NCI-H2196 (cell line): ENCODE measurements at regions not wholly inside any gene's neighbourhood (a gene's known extent, or its start where the extent isn't known, plus 50 kb on each side); places are given as distances from the start of the nearest gene placed in this dataset.

Experiments
- DNase-seq: peaks from one replicate; lab custom pipeline; 2025; ENCODE audit not compliant: unreplicated experiment; lab: John Stamatoyannopoulos, UW

DNA sequence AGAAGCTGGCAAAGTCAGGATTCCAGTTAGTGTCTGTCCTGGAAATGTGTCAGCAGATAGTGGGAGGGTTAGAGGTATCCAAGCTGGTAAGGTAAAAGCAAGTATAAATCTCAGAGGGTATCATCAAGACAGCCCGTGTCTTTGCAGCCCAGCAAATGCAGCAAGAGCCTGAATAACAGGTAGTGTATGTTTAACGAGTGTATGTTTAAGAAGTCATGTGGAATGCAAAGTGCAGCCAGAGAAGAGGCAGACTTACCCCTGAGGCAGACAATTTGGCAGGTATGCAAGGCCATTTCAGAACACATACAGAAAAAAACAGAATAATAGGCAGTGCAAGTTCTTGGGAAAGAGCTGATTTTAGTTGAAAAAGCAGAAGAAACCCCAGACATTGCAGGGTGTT is 411.0 kb upstream of the NEGR1 start:
- no peak for DNase-seq

DNA sequence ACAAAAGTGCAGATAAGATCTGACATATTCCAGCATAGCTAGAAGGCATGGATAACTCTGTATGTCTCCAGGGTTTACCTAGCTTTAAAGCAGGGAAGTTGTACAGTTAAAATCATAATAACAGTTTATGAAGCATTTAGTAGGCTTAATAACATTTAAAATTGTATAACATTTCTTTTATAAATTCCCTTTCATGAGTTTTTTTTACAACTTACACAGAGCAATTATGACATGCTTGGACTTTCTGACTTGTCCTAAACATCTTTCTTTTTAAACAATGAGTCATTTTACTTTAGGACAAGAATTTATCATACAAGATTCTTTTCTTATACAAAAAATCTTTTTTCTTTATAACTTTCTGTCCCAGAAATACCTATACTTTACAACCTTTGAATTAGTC is 408.5 kb upstream of the NEGR1 start:
- DNase-seq, result no peak

DNA sequence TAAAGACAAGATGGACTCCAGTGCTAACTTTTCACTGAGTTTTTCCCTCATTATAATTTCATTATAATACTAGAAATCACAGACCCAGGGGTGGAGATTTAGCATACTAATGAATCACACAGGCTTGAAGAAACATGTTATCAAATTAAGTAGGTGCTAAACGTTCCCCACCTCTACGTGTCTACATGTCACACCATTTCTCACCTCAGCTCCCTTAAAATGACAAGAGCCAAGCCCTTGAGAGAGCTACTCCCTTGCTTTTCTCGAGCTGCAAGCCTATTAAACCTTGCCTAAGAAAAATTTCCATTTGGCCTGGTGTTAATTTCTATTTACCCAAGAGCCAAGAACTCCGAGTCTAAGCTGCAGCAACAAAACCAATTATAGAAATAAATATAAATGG is 396.3 kb upstream of the NEGR1 start:
- no peak for DNase-seq

DNA sequence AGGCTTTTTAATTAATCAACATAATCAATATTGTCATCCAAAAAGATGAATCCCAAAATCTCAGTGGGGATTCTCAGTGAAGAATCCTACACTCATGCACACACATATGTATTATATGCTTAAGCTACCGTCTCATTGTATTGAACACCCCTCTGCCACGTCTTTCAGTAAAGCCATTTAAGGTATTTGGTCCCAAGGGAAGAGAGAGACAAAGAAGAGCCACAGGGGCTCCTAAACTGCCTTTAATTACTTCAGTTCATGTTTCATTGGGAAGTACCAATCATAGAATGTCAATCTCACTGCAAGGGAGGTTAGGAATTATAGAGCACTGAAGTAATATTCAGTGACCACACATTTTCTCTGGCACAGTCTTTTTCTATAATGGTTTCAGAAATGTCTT is 388.6 kb upstream of the NEGR1 start:
- DNase-seq, result no peak

DNA sequence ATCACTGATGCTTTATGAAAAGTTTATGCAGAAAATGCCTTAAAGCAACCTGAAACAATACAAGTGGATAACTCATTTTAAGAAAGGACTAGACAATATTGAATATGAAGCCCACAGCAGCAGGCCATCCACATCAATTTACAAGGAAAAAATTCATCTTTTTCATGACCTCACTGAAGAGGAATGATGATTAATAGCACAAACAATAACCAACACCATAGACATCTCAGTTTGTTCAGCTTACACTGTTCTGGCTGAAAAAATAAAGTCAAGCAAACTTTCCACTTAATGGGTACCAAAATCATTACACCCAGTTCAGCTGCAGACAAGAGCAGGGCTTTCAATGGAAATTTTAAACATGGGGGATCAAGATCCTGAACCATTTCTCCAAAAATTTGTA is 380.6 kb upstream of the NEGR1 start:
- DNase-seq, result no peak

DNA sequence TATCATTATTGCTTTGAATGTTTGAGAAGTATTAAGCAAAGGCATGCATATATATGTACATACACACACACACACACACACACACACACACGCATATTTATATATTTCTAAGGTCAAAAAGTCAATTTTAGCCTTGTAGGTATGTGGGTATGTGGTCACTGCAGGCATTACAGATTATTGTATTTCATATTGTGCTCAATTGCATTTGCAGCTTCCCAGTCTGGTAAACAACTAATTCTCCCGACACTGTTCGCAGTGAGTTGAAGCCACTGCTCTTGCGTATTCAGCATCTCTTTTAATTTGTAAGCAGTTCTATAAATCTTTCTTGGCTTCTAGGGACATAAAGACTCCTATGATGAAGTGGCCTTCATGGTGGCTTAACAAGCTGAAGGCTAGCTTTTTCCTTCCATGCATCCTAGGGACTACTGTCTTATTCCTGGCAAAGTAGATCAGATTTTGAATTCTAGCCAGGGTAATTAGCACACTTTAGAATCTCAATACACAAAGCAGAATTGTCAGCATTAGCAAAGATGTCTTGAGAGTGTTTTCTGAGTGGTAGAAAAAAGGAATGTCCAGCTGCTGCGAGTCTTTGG is 368.6 kb upstream of the NEGR1 start:
- DNase-seq, result no peak

DNA sequence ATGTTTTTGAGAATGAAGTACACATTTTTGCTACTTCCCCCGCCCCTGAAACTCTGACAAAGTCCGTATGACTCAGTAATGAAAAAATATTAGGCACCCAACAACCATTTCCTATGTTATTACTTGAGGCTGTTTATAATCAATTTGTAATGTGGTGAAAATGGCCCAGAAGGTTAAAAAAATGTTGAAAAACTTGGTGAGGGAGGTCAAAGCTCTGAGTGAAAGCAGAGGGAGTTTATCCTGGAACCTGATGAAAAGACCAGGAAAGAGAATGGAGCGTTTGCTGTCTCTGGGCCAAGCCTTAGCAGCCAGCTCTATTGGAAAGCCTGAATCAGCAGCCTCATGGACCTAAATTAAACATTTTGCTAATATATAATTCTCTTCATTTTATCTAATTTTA is 367.7 kb upstream of the NEGR1 start:
- no peak for DNase-seq

DNA sequence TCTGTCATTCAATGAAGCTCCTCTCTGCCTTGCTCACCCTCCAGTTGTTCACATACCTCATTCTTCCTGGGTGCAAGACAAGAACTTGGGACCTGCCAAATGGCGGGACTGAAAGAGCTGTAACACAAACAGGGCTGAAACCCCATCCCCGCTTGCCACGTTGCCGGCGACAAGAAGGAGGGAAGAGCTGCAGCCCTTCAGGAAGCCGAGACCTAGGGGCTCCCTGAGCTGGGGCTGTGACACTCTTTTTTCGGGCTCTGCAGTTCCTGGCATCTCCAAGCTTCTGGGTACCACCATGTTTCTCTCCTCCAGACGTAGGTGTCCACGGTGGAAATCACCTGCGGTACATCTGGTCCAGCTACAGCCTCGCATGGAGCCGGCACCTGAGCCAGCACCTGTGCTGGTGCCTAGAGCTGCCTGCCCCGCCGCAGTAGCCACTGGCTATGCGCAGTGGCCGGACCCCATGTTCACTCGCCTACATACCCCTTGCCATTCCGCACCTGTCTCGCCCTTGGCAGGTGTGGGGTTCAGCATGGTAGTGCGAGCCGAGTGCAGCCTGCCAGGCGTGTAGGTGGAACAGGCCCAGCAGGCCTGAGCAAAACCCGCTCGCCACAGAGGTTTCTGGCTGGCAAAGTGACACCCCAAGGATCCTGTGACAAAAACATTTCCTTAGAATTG is 367.0 kb upstream of the NEGR1 start:
- DNase-seq, result no peak

DNA sequence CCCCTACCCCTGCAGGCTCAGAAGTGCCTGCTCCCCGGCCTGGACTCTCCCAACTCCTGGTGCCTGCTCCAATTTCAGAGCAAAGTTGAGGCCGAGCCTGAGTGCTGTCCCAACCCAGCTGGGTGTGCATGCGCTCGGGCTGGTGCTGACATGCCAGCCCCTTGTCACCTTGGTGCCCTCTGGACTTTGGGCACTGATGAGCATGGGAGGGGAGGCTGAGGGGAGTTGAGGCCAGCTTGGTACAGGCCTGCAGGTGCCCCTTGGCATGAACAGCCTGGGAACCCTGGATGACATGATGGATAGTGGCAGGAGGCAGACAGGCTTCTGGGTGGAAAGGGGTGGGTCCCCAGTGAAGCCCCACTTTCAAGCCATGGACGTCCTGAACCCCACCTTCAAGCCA is 366.1 kb upstream of the NEGR1 start:
- DNase-seq, result no peak

DNA sequence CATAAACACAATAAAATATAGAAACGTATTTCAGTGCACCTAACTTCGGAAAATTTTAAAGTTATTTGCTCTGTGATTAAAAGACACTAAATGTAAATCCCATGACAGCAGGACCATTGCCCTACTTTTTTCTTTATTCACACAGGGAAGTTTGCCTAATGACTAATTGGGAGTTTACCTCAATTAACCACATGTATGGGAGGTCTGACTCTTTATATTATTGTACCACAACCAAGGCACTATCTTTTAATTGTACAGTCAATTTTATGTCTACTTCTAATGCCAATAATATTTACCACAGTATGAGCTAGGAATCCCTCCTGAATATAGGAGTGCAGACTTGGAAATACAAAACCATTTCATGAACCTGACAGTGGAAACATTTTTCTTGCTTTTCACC is 360.8 kb upstream of the NEGR1 start:
- no peak for DNase-seq

DNA sequence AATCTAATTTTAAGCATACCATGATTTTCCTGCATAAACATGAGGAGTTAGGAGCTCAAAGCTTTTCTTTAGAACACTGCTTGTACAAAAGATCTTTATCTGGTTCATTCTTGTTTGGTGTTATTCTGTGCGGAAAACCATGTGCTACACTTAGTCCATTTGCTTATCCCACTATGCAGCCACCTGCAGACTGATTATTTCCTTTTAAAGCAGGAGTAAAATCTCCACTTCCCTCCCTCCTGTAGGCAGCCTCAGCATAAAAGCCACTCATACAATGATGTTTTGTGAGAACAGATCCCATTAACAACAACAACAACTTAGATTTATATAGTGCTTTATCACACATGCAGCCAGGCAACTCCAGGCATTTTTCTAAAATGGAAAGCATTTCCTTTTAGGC is 355.3 kb upstream of the NEGR1 start:
- DNase-seq, result no peak

DNA sequence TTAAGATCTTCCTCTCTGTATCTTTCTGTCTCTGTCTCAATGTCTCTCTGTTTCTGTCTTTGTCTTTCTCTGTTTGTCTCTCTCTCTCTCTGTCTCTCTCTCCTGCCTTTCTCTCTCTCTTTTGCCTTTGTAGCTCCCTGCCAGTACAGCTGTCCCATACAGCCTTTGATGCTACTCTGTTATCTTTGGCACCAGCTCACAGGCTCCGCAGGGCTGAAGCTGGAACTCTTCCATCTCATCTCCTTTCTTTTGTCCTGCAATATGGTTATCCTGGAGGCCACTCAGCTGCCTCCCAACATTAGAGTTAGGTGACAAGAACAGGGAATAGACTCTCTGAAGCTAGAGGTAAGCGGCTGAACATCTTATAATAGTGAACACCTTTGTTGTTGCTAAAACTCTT is 354.3 kb upstream of the NEGR1 start:
- peak; percentile 30 for DNase-seq

DNA sequence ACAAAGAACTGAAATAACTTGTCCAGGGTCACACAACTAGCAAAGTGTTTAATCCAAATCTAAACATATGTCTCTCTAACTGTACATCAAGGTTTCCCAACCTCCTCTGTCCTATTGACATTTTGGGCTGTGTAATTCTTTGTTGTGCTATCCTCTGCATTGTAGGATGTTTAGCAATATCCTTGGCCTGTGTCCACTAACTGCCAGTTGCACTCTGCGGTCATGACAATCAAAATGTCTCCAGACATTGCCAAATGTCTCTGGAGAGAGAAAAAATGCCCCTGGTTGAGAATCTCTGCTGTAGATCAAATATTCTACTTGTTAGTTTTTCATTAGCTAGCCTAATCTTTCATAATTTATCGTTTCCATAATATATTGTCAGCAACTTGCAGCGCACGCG is 353.4 kb upstream of the NEGR1 start:
- DNase-seq, result no peak

DNA sequence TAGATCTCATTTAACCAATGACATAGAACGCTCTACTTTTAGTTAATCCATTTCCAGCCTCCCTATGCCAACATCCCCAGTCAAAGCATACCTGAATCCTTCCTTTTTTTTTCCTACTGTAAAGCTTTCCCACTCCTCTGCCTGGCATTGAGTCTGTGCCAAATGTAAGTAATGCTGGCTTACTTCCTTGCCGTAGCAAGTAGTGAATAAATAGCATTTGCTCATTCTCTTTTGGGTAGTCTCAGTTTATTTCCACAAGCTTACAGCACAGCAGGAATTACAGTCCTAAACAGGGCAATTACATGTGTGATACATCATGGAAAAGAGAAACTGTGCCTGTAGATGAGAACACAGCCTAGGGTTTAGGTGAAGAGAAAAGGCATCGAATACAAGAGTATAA is 352.6 kb upstream of the NEGR1 start:
- no peak for DNase-seq

DNA sequence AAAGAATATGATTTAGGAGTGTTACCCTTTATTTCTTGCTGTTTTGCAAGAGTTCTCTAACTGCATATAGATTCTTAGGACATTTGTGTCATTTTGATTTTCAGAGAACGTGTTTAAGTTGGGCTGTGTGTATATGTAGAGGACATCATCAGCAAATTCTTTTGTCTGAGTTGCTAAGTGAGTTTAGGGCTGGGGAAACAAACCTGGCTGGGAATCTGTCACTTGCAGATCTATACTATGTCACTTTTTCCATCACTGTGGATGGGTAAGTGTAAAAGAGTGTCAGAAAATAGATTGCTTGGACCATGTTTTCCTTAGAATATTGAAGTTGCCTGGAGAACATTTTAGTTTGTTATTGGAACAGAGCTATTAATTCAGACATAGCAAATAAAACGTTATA is 349.1 kb upstream of the NEGR1 start:
- no peak for DNase-seq

DNA sequence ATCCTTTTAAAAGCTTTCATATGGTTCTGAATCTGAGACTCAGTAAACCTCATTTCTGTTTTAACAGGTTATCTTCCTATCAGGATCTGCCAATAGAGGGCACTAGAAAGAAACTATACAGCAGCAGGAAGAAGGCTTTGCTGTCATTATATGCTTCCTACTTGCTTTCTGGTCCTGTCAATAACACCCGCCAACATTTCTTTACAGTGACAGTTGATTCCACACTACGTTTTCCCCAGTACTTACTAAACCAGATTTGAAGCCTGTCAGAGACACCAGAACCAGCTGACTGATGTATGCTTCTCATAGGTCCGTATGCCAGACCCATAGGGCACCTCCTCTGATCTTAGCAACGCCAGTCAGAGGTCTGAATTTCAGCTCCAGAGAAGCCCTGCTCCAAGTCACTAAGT is 341.0 kb upstream of the NEGR1 start:
- peak; percentile 27 for DNase-seq

DNA sequence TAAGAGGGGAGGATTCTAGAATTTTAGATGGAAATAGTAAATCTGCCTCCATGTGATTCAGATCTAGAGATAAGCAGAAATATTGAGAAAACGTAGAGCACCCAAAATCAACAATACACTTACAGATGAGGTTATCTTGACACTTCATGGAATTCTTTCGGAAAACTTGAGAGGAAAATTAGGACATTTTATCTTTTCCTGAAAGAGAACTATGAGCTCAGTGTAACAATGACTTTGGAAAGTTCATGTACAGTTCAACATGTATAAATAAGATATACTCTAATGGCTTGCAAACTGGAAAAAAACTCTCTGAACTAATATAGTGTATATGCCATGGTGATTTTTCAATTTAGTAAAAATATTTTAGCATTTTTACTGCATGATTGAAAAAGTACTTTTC is 338.1 kb upstream of the NEGR1 start:
- DNase-seq, result no peak

DNA sequence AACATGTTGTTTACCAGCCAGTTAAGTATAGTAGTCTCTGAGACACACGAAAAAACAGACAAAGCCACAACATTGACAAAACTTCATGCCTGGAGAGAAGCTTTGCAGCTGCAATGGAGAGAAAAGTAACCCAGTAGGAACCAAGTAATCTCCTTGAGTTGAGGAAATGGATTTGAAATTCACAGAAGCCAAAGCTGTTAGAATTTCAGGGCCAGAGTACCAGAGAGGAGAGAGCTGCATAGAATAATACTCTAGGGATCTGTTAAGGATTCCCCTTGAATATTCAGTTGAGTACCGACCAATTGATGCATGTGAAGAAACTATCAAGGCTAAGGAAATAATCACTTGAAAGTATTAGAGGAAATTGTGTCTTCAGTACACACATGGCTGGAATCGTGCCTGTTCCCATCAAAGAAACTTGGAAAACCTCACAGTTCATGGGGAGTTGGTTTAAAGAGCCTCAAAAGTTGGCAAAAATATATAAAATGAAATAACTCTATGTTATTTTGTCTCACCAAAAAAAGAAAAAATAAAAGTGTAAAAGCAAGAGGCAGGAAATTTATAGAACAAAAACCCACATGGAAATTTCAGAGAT is 324.0 kb upstream of the NEGR1 start:
- DNase-seq, result no peak

DNA sequence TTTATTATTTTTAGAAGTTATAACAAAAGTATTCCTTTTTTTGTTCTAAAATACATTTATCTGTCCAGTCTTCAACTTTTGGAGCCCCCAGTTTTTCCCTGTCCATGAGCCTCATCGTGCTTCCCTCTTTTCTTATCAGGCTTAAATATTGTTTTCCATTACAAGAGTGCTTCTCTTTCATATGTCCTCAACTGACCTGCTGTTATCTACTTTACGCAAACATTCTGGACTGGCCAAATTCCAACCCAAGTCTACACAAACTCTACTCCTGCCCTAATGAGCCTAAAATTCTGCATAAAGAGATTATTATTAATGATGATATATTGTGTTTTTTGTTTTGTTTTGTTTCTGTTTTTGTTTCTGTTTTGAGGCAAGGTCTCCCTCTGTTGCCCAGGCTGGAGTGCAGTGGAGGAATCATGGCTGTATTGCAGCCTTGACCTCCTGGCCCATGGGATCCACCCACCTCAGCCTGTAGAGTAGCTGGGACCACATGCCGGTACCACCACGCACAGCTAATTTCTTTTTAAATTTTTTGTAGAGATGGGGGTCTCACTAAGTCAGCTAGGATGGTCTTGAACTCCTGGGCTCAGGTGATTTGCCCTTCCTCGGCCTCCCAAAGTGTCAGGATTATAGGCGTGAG is 318.8 kb upstream of the NEGR1 start:
- no peak for DNase-seq

DNA sequence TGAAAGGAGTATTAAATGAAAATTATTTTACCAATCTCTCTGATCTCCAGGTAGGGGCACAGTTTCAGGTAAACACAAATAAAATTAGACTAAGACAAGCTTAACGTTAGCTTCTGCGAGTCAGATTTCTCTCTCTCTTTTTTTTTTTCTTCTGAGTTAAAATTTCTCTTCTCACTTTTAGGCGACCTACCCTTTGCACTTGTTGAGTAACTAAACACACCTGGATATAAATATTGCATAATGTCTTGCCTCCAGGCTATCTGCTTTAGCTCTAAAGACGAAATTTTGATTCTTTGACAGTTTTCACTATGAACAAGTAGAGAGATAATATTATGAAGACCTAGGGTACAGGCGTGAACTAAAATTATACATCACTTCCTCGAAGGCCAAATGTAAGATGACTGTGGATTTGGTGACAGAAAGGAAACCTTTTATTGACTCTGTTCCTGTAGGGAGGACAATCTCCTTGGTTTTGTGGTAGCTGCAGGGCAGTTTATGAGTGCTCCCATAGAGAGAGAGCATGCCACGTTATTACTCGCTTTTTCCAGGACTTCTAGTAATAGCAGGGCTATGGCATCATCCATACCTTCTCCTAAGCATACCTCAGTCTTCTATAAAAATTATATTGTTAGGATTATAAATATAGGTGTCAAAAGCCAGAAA is 303.8 kb upstream of the NEGR1 start:
- no peak for DNase-seq

DNA sequence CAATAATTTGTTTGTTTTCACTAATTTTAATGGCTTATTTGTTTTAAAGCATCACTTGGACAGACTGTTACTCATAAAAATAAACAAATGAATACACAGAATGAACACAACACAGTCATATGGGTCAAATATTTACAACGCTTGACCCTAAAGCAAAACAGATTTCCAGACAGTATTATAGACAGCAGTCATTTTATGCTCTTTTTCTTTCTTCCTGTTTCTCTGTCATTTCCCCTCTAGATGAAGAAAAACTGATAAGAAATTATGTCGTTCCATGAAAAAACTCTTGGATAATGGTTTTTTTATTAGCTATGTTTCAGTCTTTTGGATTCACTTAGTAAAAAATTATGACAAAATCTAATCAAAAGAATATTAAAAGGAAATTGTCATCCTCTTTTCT is 297.3 kb upstream of the NEGR1 start:
- no peak for DNase-seq

DNA sequence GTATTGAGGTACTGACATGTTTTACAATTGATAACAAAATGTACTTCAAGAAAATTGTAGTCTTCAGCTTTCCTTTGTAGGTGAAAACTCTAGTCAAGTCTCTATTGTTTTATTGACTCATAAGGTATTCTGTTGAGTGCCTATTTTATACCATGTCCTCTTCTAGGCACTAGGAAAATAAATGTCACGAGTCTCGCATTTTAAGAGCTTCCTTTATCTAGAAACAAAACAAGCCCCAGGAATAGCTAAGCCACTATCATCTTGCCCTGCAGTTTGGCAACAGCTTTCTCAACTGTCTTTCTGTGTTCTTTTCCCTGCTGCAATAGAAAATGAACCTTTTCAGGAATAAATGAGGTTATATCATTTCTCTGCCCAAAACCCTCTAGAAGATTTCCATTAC is 288.5 kb upstream of the NEGR1 start:
- no peak for DNase-seq
